ENCODE measurements at regions not wholly inside any gene's neighbourhood (a gene's known extent, or its start where the extent isn't known, plus 50 kb on each side); places are given as distances from the start of the nearest gene placed in this dataset.

GRCh38 chr5:58188262-58188651, 271.6 kb downstream of the PLK2 start (continued):
- no peak for TF ChIP-seq USF2 (IDR thresholded peaks at IDR 0.05; ENCODE audit: borderline replicate concordance, low read depth, low read length)
- peak; percentile 72 for TF ChIP-seq JUND (IDR thresholded peaks at IDR 0.05)
- TF ChIP-seq, protein P1, sequence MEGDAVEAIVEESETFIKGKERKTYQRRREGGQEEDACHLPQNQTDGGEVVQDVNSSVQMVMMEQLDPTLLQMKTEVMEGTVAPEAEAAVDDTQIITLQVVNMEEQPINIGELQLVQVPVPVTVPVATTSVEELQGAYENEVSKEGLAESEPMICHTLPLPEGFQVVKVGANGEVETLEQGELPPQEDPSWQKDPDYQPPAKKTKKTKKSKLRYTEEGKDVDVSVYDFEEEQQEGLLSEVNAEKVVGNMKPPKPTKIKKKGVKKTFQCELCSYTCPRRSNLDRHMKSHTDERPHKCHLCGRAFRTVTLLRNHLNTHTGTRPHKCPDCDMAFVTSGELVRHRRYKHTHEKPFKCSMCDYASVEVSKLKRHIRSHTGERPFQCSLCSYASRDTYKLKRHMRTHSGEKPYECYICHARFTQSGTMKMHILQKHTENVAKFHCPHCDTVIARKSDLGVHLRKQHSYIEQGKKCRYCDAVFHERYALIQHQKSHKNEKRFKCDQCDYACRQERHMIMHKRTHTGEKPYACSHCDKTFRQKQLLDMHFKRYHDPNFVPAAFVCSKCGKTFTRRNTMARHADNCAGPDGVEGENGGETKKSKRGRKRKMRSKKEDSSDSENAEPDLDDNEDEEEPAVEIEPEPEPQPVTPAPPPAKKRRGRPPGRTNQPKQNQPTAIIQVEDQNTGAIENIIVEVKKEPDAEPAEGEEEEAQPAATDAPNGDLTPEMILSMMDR (IDR thresholded peaks at IDR 0.05) = peak; percentile 47
- TF ChIP-seq GATA2 (CRISPR knock-in tag; IDR thresholded peaks at IDR 0.05) = no peak
- TF ChIP-seq NFIC (IDR thresholded peaks at IDR 0.05; ENCODE audit: borderline replicate concordance) = peak; percentile 61; the same call in 1 of the 2 replicates
- TF ChIP-seq, protein P2, sequence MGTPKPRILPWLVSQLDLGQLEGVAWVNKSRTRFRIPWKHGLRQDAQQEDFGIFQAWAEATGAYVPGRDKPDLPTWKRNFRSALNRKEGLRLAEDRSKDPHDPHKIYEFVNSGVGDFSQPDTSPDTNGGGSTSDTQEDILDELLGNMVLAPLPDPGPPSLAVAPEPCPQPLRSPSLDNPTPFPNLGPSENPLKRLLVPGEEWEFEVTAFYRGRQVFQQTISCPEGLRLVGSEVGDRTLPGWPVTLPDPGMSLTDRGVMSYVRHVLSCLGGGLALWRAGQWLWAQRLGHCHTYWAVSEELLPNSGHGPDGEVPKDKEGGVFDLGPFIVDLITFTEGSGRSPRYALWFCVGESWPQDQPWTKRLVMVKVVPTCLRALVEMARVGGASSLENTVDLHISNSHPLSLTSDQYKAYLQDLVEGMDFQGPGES (IDR thresholded peaks at IDR 0.05; ENCODE audit: low read depth, low read length) = no peak

- H3K27me3 ChIP-seq (ENCODE audit: insufficient read depth) = no peaks in the 10 kb centered on the region
- no peaks in the 10 kb centered on the region for H3K9me3 ChIP-seq
- WGBS (ENCODE audit: low lambda C conversion rate) = 65% methylated on average over 1 of the region's 1 CpG
- H3K4me3 ChIP-seq (ENCODE audit: low read depth in 2 of 2, low read length in 1 of 2) = no peak overlapping the region
- H3K79me2 ChIP-seq (ENCODE audit: insufficient read depth) = no peaks in the 10 kb centered on the region
- POLR2A ChIA-PET = no interaction called here
- DNase-seq = no peak
- no peaks in the 10 kb centered on the region for H4K20me1 ChIP-seq (ENCODE audit: insufficient read depth)
- H3K9ac ChIP-seq = peak overlapping the region; percentile 30; the same call in 1 of the 2 replicates
- H3K4me2 ChIP-seq = peak overlapping the region; percentile 40
- H3K4me1 ChIP-seq (ENCODE audit: control insufficient read depth in 1 of 2, insufficient read depth in 2 of 2, low read depth in 1 of 2, low read length in 1 of 2) = peaks cover 2 to 26% of the 10 kb centered on the region in 2 experiments; a peak in 3 of 4 replicates
- no peaks in the 10 kb centered on the region for H3K9me2 ChIP-seq
- CTCF ChIA-PET = interaction anchor here (0.7 to 1.4 kb wide), 4 partner anchors 12 to 662 kb away, joined by 3 to 4 read pairs (median 3); no protein-coding TSS in a partner anchor
- H3K27ac ChIP-seq (ENCODE audit: low read depth in 2 of 2, low read length in 1 of 2) = peak overlapping the region; percentile 47 to 50; a peak in 3 of 4 replicates
- H3K36me3 ChIP-seq (replicated peaks in 1 of 2; ENCODE audit: control insufficient read depth in 1 of 2, insufficient read depth in 2 of 2, low read length in 1 of 2) = no peaks in the 10 kb centered on the region
- peak overlapping the region; percentile 10; the same call in 1 of the 2 replicates for H2AFZ ChIP-seq (ENCODE audit: low read depth)
- peaks cover 32% of the 10 kb centered on the region for H3F3A ChIP-seq (replicated peaks; ENCODE audit: insufficient read depth)
- TF ChIP-seq CHD2 (IDR thresholded peaks at IDR 0.05; ENCODE audit: low read length, partially characterized antibody) (no peak), TAF1 (IDR thresholded peaks at IDR 0.05; ENCODE audit: borderline replicate concordance, low read depth, low read length) (no peak), RAD21 (IDR thresholded peaks at IDR 0.05; ENCODE audit: low read length) (no peak), MEF2A (IDR thresholded peaks at IDR 0.05; ENCODE audit: borderline replicate concordance, low read depth) (no peak), EZH2phosphoT487 (IDR thresholded peaks at IDR 0.05; ENCODE audit: borderline replicate concordance, low read depth) (no peak), NRF1 (IDR thresholded peaks at IDR 0.05; ENCODE audit: low read depth, low read length) (no peak), RXRA (IDR thresholded peaks at IDR 0.05; ENCODE audit: borderline replicate concordance, low read depth) (no peak), SMC3 (IDR thresholded peaks at IDR 0.05; ENCODE audit: low read depth, low read length) (no peak), YY1 (IDR thresholded peaks at IDR 0.05; ENCODE audit: low read depth) (no peak), RFX5 (IDR thresholded peaks at IDR 0.05; ENCODE audit: low read length) (no peak), ELF1 (IDR thresholded peaks at IDR 0.05) (no peak), TCF12 (IDR thresholded peaks at IDR 0.05) (no peak), USF2 (IDR thresholded peaks at IDR 0.05; ENCODE audit: borderline replicate concordance, low read depth, low read length) (no peak), GATA2 (CRISPR knock-in tag; IDR thresholded peaks at IDR 0.05) (no peak)
- TF ChIP-seq, protein P1 (IDR thresholded peaks at IDR 0.05) = no peak
- TF ChIP-seq, protein P2 (IDR thresholded peaks at IDR 0.05; ENCODE audit: low read depth, low read length) = no peak
- TF ChIP-seq, protein P3, sequence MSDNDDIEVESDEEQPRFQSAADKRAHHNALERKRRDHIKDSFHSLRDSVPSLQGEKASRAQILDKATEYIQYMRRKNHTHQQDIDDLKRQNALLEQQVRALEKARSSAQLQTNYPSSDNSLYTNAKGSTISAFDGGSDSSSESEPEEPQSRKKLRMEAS (IDR thresholded peaks at IDR 0.05; ENCODE audit: low read depth) = no peak
- TF ChIP-seq, protein P4, sequence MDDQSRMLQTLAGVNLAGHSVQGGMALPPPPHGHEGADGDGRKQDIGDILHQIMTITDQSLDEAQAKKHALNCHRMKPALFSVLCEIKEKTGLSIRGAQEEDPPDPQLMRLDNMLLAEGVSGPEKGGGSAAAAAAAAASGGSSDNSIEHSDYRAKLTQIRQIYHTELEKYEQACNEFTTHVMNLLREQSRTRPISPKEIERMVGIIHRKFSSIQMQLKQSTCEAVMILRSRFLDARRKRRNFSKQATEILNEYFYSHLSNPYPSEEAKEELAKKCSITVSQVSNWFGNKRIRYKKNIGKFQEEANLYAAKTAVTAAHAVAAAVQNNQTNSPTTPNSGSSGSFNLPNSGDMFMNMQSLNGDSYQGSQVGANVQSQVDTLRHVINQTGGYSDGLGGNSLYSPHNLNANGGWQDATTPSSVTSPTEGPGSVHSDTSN (IDR thresholded peaks at IDR 0.05) = no peak
Measured at GRCh38 chr5:58187432-58188261, 272.2 kb downstream of the PLK2 start.
